SU-DHL-6 (cell line): ENCODE measurements at regions not wholly inside any gene's neighbourhood (a gene's known extent, or its start where the extent isn't known, plus 50 kb on each side); places are given as distances from the start of the nearest gene placed in this dataset.

ENCODE experiments used
- CTCF ChIP-seq: fragments of 200-600 bp; sonication (generic); IDR thresholded peaks from one replicate; pipeline ENCODE4 v1.5.1; 2017; ENCODE audit warnings: antibody characterized with exemption, mild to moderate bottlenecking, low read length, moderate library complexity; ENCODE audit not compliant: insufficient read depth, poor library complexity, severe bottlenecking
- EZH2phosphoT487 ChIP-seq: fragments of 200-600 bp; sonication (generic), shearing (Covaris generic); conservative IDR thresholded peaks from 2 replicates; pipeline ENCODE4 v1.6.1; 2018; ENCODE audit warnings: mild to moderate bottlenecking, antibody characterized with exemption, low read length, moderate library complexity, mixed read lengths

DNA sequence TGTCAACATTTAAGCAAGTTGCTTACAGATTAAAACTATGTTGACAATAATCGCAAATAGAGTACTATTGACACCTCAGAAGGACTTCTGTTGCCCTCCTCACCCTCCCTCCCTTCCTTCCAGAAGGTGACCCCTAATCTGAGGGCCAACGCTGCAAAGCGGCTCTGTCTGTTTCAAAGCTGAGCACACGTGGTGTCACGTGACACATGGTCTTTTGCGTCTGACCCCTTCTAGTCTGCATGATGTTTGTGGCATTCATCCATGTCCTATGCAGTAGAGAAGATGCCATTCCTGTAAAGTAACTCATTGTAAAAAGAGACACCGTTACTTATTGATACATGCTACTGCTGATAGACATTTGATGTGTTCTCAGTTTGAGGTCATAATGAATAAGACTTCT is 182.3 kb downstream of the THBS2 start:
- TF ChIP-seq CTCF (no peak), EZH2phosphoT487 (no peak)
